ENCODE measurements at regions not wholly inside any gene's neighbourhood (a gene's known extent, or its start where the extent isn't known, plus 50 kb on each side); places are given as distances from the start of the nearest gene placed in this dataset.

DNA sequence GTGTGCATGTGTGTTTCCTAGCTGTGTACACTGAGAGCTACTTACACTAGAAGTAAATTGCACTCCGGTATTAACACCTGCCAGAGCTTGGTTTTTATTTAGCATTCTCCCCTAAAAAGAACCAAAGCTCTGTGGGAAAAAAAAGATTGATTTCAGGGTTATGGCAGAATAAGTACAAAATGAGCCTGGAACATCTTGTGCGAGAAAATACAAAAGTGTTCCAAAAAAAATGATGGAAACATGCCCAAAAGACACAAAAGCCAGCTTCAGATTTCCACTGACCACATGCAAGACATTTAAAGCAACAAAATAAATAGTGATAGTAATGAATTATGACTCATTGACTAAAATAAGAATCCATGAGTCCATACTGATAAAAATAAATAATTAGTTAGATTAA lies 188.3 kb downstream of the GXYLT1 start (continued):
- TF ChIP-seq, protein P1, sequence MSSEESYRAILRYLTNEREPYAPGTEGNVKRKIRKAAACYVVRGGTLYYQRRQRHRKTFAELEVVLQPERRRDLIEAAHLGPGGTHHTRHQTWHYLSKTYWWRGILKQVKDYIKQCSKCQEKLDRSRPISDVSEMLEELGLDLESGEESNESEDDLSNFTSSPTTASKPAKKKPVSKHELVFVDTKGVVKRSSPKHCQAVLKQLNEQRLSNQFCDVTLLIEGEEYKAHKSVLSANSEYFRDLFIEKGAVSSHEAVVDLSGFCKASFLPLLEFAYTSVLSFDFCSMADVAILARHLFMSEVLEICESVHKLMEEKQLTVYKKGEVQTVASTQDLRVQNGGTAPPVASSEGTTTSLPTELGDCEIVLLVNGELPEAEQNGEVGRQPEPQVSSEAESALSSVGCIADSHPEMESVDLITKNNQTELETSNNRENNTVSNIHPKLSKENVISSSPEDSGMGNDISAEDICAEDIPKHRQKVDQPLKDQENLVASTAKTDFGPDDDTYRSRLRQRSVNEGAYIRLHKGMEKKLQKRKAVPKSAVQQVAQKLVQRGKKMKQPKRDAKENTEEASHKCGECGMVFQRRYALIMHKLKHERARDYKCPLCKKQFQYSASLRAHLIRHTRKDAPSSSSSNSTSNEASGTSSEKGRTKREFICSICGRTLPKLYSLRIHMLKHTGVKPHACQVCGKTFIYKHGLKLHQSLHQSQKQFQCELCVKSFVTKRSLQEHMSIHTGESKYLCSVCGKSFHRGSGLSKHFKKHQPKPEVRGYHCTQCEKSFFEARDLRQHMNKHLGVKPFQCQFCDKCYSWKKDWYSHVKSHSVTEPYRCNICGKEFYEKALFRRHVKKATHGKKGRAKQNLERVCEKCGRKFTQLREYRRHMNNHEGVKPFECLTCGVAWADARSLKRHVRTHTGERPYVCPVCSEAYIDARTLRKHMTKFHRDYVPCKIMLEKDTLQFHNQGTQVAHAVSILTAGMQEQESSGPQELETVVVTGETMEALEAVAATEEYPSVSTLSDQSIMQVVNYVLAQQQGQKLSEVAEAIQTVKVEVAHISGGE (tag by site-specific recombination; conservative IDR thresholded peaks at IDR 0.05; ENCODE audit: low read depth) = no peak

DNA sequence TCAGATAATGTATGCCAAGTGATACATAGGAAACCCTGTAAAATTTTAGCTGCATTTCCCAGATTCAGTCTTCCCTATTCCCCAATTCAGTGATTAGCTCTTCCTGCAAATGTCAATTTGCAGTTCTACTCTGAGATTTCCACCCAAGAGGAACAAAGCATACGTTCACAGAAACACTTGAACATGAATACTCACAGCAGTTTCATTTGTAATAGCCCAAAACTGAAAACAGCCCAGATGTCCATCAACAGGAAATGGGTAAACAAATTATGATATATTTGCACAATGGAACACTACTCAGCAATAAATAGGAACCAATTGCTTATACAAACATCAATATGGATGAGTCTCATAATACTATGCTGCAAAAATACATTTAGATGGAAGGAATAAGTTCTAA lies 194.2 kb downstream of the GXYLT1 start:
- Histone ChIP-seq H3K4me1 (ENCODE audit: control insufficient read depth, insufficient read depth, low read length) (no peaks in the 10 kb centered on the region), H3K4me3 (ENCODE audit: low read depth, low read length) (no peak overlapping the region), H3K27ac (ENCODE audit: extremely low read depth, low read depth, low read length) (no peak overlapping the region), H3K9me3 (ENCODE audit: control insufficient read depth, insufficient read depth, low read depth, low read length) (no peaks in the 10 kb centered on the region), H3K36me3 (ENCODE audit: control insufficient read depth in 2 of 2, insufficient read depth in 1 of 2, low read length in 2 of 2) (no peaks in the 10 kb centered on the region)
- ChIA-PET POLR2A (no interaction called here), CTCF (no interaction called here)
- TF ChIP-seq KLF9 (tag by site-specific recombination; IDR thresholded peaks at IDR 0.05; ENCODE audit: low read depth) (no peak), FEZF1 (tag by site-specific recombination; IDR thresholded peaks at IDR 0.05) (no peak)

DNA sequence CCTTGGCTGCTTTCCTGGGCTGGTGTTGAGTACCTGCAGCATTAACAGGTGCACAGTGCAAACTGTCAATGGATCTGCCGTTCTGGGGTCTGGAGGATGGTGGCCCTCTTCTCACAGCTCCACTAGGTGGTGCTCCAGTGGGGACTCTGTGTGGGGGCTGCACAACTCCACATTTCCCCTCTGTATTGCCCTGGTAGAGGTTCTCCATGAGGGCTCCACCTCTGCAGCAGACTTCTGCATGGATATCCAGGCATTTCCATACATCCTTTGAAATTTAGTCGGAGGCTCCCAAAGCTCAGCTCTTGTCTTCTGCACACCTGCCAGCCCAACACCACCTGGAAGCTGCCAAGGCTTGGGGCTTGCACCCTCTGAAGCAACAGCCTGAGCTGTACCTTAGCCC lies 198.6 kb downstream of the GXYLT1 start:
- no peaks in the 10 kb centered on the region for H3K36me3 ChIP-seq (ENCODE audit: control insufficient read depth in 2 of 2, insufficient read depth in 1 of 2, low read length in 2 of 2)
- H3K4me1 ChIP-seq (ENCODE audit: control insufficient read depth, insufficient read depth, low read length) = no peaks in the 10 kb centered on the region
- ChIA-PET POLR2A (no interaction called here), CTCF (no interaction called here)
- no peak overlapping the region for H3K27ac ChIP-seq (ENCODE audit: extremely low read depth, low read depth, low read length)
- H3K9me3 ChIP-seq (ENCODE audit: control insufficient read depth, insufficient read depth, low read depth, low read length) = no peaks in the 10 kb centered on the region
- no peak overlapping the region for H3K4me3 ChIP-seq (ENCODE audit: low read depth, low read length)
- TF ChIP-seq ZNF558 (tag by site-specific recombination; IDR thresholded peaks at IDR 0.05) (no peak), ZNF843 (tag by site-specific recombination; IDR thresholded peaks at IDR 0.05) (no peak), ZNF529 (tag by site-specific recombination; IDR thresholded peaks at IDR 0.05; ENCODE audit: insufficient replicate concordance) (peak; percentile 7), ZNF175 (tag by site-specific recombination; IDR thresholded peaks at IDR 0.05) (no peak), ZNF394 (tag by site-specific recombination; IDR thresholded peaks at IDR 0.05; ENCODE audit: borderline replicate concordance) (no peak), ZNF707 (tag by site-specific recombination; IDR thresholded peaks at IDR 0.05) (no peak), ZBTB1 (tag by site-specific recombination; IDR thresholded peaks at IDR 0.05) (no peak), REPIN1 (tag by site-specific recombination; IDR thresholded peaks at IDR 0.05; ENCODE audit: low read depth) (no peak), ZNF266 (tag by site-specific recombination; IDR thresholded peaks at IDR 0.05; ENCODE audit: low read depth) (no peak), KLF16 (tag by site-specific recombination; IDR thresholded peaks at IDR 0.05) (no peak), ZNF561 (tag by site-specific recombination; IDR thresholded peaks at IDR 0.05; ENCODE audit: borderline replicate concordance) (no peak), ZNF521 (tag by site-specific recombination; IDR thresholded peaks at IDR 0.05) (no peak), ZNF701 (tag by site-specific recombination; IDR thresholded peaks at IDR 0.05) (no peak), SETDB1 (IDR thresholded peaks at IDR 0.05; ENCODE audit: insufficient read length, low read length) (peak; percentile 89), ZNF664 (tag by site-specific recombination; IDR thresholded peaks at IDR 0.05) (no peak), ZNF837 (tag by site-specific recombination; IDR thresholded peaks at IDR 0.05) (no peak), ZNF37A (tag by site-specific recombination; IDR thresholded peaks at IDR 0.05) (no peak)
- TF ChIP-seq, protein P2, sequence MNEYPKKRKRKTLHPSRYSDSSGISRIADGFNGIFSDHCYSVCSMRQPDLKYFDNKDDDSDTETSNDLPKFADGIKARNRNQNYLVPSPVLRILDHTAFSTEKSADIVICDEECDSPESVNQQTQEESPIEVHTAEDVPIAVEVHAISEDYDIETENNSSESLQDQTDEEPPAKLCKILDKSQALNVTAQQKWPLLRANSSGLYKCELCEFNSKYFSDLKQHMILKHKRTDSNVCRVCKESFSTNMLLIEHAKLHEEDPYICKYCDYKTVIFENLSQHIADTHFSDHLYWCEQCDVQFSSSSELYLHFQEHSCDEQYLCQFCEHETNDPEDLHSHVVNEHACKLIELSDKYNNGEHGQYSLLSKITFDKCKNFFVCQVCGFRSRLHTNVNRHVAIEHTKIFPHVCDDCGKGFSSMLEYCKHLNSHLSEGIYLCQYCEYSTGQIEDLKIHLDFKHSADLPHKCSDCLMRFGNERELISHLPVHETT (tag by site-specific recombination; IDR thresholded peaks at IDR 0.05) = no peak
- TF ChIP-seq, protein P3, sequence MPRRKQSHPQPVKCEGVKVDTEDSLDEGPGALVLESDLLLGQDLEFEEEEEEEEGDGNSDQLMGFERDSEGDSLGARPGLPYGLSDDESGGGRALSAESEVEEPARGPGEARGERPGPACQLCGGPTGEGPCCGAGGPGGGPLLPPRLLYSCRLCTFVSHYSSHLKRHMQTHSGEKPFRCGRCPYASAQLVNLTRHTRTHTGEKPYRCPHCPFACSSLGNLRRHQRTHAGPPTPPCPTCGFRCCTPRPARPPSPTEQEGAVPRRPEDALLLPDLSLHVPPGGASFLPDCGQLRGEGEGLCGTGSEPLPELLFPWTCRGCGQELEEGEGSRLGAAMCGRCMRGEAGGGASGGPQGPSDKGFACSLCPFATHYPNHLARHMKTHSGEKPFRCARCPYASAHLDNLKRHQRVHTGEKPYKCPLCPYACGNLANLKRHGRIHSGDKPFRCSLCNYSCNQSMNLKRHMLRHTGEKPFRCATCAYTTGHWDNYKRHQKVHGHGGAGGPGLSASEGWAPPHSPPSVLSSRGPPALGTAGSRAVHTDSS (tag by site-specific recombination; IDR thresholded peaks at IDR 0.05) = no peak
- TF ChIP-seq, protein P4, sequence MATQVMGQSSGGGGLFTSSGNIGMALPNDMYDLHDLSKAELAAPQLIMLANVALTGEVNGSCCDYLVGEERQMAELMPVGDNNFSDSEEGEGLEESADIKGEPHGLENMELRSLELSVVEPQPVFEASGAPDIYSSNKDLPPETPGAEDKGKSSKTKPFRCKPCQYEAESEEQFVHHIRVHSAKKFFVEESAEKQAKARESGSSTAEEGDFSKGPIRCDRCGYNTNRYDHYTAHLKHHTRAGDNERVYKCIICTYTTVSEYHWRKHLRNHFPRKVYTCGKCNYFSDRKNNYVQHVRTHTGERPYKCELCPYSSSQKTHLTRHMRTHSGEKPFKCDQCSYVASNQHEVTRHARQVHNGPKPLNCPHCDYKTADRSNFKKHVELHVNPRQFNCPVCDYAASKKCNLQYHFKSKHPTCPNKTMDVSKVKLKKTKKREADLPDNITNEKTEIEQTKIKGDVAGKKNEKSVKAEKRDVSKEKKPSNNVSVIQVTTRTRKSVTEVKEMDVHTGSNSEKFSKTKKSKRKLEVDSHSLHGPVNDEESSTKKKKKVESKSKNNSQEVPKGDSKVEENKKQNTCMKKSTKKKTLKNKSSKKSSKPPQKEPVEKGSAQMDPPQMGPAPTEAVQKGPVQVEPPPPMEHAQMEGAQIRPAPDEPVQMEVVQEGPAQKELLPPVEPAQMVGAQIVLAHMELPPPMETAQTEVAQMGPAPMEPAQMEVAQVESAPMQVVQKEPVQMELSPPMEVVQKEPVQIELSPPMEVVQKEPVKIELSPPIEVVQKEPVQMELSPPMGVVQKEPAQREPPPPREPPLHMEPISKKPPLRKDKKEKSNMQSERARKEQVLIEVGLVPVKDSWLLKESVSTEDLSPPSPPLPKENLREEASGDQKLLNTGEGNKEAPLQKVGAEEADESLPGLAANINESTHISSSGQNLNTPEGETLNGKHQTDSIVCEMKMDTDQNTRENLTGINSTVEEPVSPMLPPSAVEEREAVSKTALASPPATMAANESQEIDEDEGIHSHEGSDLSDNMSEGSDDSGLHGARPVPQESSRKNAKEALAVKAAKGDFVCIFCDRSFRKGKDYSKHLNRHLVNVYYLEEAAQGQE (tag by site-specific recombination; IDR thresholded peaks at IDR 0.05) = no peak
- TF ChIP-seq, protein P5, sequence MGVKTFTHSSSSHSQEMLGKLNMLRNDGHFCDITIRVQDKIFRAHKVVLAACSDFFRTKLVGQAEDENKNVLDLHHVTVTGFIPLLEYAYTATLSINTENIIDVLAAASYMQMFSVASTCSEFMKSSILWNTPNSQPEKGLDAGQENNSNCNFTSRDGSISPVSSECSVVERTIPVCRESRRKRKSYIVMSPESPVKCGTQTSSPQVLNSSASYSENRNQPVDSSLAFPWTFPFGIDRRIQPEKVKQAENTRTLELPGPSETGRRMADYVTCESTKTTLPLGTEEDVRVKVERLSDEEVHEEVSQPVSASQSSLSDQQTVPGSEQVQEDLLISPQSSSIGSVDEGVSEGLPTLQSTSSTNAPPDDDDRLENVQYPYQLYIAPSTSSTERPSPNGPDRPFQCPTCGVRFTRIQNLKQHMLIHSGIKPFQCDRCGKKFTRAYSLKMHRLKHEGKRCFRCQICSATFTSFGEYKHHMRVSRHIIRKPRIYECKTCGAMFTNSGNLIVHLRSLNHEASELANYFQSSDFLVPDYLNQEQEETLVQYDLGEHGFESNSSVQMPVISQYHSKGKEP (tag by site-specific recombination; IDR thresholded peaks at IDR 0.05) = no peak

All from HEK293 (cell line).